PC-3 (cell line): ENCODE measurements at regions not wholly inside any gene's neighbourhood (a gene's known extent, or its start where the extent isn't known, plus 50 kb on each side); places are given as distances from the start of the nearest gene placed in this dataset.

Source experiments
- ATAC-seq: fragments of 200-7000 bp; cut with Tn5 transposase; 2 replicates; pipeline ENCODE4 v1.9.1; 2020; ENCODE audit warnings: mild to moderate bottlenecking, moderate library complexity
- BruUV-seq: library from RNA; stranded (reverse); fragments of 400-500 nt; replicated peaks from 2 replicates; lab custom pipeline; 2021; lab: Mats Ljungman, UMichigan
- CTCF ChIA-PET: fragments of 300-600 bp; sonication (Branson Sonifier 250); formaldehyde crosslinking; loops from one replicate; lab custom pipeline; 2022; ENCODE audit warnings: antibody characterized with exemption; lab: Charles Lee
- POLR2A ChIA-PET: fragments of 300-600 bp; sonication (Branson Sonifier 250); formaldehyde crosslinking; loops from one replicate; lab custom pipeline; 2022; ENCODE audit warnings: antibody characterized with exemption; ENCODE audit not compliant: unreplicated experiment; lab: Charles Lee
- DNase-seq: peaks from one replicate; pipeline ENCODE4 v3.0.0-alpha.2; 2015
- H2AFZ ChIP-seq: fragments of 300-600 bp; sonication (generic); 2 replicates; pipeline ENCODE4 v1.6.0; 2016; ENCODE audit warnings: antibody characterized with exemption, low read length
- H3F3A ChIP-seq: fragments of 300-600 bp; sonication (generic); one replicate; pipeline ENCODE4 v1.6.0; 2017; ENCODE audit warnings: antibody characterized with exemption, low read length, control low read depth, mild to moderate bottlenecking; ENCODE audit not compliant: unreplicated experiment
- H3K27ac ChIP-seq: fragments of 300-600 bp; sonication (generic); 2 replicates; pipeline ENCODE4 v1.5.1; 2016; ENCODE audit warnings: mild to moderate bottlenecking, low read length
- H3K27me3 ChIP-seq: fragments of 300-600 bp; sonication (generic); 2 replicates; pipeline ENCODE4 v1.6.1; 2016; ENCODE audit warnings: low read length, mixed read lengths
- H3K36me3 ChIP-seq: fragments of 300-600 bp; sonication (generic); 2 replicates; pipeline ENCODE4 v1.6.1; 2016; ENCODE audit warnings: low read depth, mixed run types, low read length, mixed read lengths
- H3K4me1 ChIP-seq: fragments of 300-600 bp; sonication (generic); 2 replicates; pipeline ENCODE4 v1.5.1; 2016; ENCODE audit warnings: low read length; ENCODE audit not compliant: insufficient read depth
- H3K4me2 ChIP-seq: fragments of 300-600 bp; sonication (generic); 2 replicates; pipeline ENCODE4 v1.6.0; 2016; ENCODE audit warnings: low read length
- H3K4me3 ChIP-seq: fragments of 300-600 bp; sonication (generic); 2 replicates; pipeline ENCODE4 v1.5.1; 2016; ENCODE audit warnings: mild to moderate bottlenecking, low read length, mixed read lengths
- H3K79me2 ChIP-seq: fragments of 300-600 bp; sonication (generic); 2 replicates; pipeline ENCODE4 v1.6.1; 2017; ENCODE audit warnings: low read length, mixed read lengths
- H3K9ac ChIP-seq: fragments of 300-600 bp; sonication (generic); 2 replicates; pipeline ENCODE4 v1.6.0; 2016; ENCODE audit warnings: mild to moderate bottlenecking, low read length
- H3K9me2 ChIP-seq: fragments of 300-600 bp; sonication (generic); replicated peaks from 2 replicates; pipeline ENCODE4 v1.6.1; 2016; ENCODE audit warnings: mixed run types, low read length, mixed read lengths
- H3K9me3 ChIP-seq: fragments of 300-600 bp; sonication (generic); 2 replicates; pipeline ENCODE4 v1.6.1; 2016; ENCODE audit warnings: low read length, mixed read lengths
- H4K20me1 ChIP-seq: fragments of 300-600 bp; sonication (generic); 2 replicates; pipeline ENCODE4 v1.6.1; 2016; ENCODE audit warnings: low read length, mixed read lengths
- CTCF ChIP-seq: fragments of 300-600 bp; sonication (generic); conservative IDR thresholded peaks from 2 replicates; pipeline ENCODE4 v1.5.1; 2017; ENCODE audit warnings: antibody characterized with exemption, low read depth, mild to moderate bottlenecking, low read length
- EZH2 ChIP-seq: fragments of 300-600 bp; sonication (generic); IDR thresholded peaks from one replicate; pipeline ENCODE4 v1.6.1; 2017; ENCODE audit warnings: antibody characterized with exemption, mild to moderate bottlenecking, low read length; ENCODE audit not compliant: unreplicated experiment
- EZH2phosphoT487 ChIP-seq: fragments of 300-600 bp; sonication (generic); IDR thresholded peaks from 2 replicates; pipeline ENCODE4 v1.6.1; 2018; ENCODE audit warnings: mild to moderate bottlenecking, antibody characterized with exemption, low read length, borderline replicate concordance
- intact Hi-C: fragments of 100-400 bp; cut with micrococcal nuclease; formaldehyde crosslinking; loops from 2 replicates; pipeline ENCODE4 v1.9.0; 2023

GRCh38 chr11:116413301-116414242 is 359.2 kb downstream of the BUD13 start:
- POLR2A ChIA-PET = no interaction called here
- H3K36me3 ChIP-seq = no peaks in the 10 kb centered on the region
- intact Hi-C loops = no loop called here

GRCh38 chr11:116412118-116412889 is 360.5 kb downstream of the BUD13 start:
- no peaks in the 10 kb centered on the region for H4K20me1 ChIP-seq
- TF ChIP-seq CTCF = no peak
- TF ChIP-seq EZH2phosphoT487 = no peak
- TF ChIP-seq EZH2 = no peak
- no peak for ATAC-seq
- peak; percentile 43 for DNase-seq
- H2AFZ ChIP-seq = no peak overlapping the region
- 0 out of 2 replicates have a peak, but pooled peaks cover 4% of the 10 kb centered on the region for H3K4me1 ChIP-seq
- no peaks in the 10 kb centered on the region for H3K79me2 ChIP-seq
- H3K9ac ChIP-seq = no peak overlapping the region
- no peaks in the 10 kb centered on the region; the same call in 1 of the 2 replicates for H3K9me3 ChIP-seq
- H3K27me3 ChIP-seq = peaks cover 28% of the 10 kb centered on the region; the same call in 1 of the 2 replicates
- no peaks in the 10 kb centered on the region for H3F3A ChIP-seq
- H3K4me3 ChIP-seq = no peak overlapping the region
- H3K27ac ChIP-seq = no peak overlapping the region
- ChIA-PET CTCF (no interaction called here), POLR2A (no interaction called here)
- BruUV-seq = no TSS peak
- no peaks in the 10 kb centered on the region for H3K9me2 ChIP-seq
- intact Hi-C loops = no loop called here
- no peaks in the 10 kb centered on the region for H3K36me3 ChIP-seq
- no peak overlapping the region; the same call in 1 of the 2 replicates for H3K4me2 ChIP-seq

More at GRCh38 chr11:116413301-116414242, 359.2 kb downstream of the BUD13 start:
- Histone ChIP-seq H3K4me3 (no peak overlapping the region), H3K4me2 (no peak overlapping the region), H3K4me1 (0 out of 2 replicates have a peak, but pooled peaks cover 4% of the 10 kb centered on the region), H4K20me1 (no peaks in the 10 kb centered on the region), H3F3A (no peaks in the 10 kb centered on the region), H3K9me2 (no peaks in the 10 kb centered on the region), H3K27me3 (peaks cover 24% of the 10 kb centered on the region; the same call in 1 of the 2 replicates), H2AFZ (no peak overlapping the region), H3K27ac (no peak overlapping the region), H3K9me3 (no peaks in the 10 kb centered on the region), H3K79me2 (no peaks in the 10 kb centered on the region), H3K9ac (no peak overlapping the region)
- no peak for ATAC-seq
- CTCF ChIA-PET = no interaction called here
- no peak for TF ChIP-seq CTCF
- no peak for TF ChIP-seq EZH2
- TF ChIP-seq EZH2phosphoT487 = no peak
- no TSS peak for BruUV-seq
- DNase-seq = no peak
